OCI-LY1 (cell line): ENCODE measurements at regions not wholly inside any gene's neighbourhood (a gene's known extent, or its start where the extent isn't known, plus 50 kb on each side); places are given as distances from the start of the nearest gene placed in this dataset.

Experiments
- EZH2 ChIP-seq: fragments of 200-600 bp; sonication (generic), shearing (Covaris generic); IDR thresholded peaks from 2 replicates; pipeline ENCODE4 v1.8.0; 2017; ENCODE audit warnings: borderline replicate concordance, mixed run types, mild to moderate bottlenecking, antibody characterized with exemption, low read length, moderate library complexity, mixed read lengths
- TF ChIP-seq, protein P1 (sequence below): fragments of 200-600 bp; sonication (generic), shearing (Covaris generic); IDR thresholded peaks from 2 replicates; pipeline ENCODE4 v1.5.1; 2017; ENCODE audit warnings: mild to moderate bottlenecking, antibody characterized with exemption, low read length, moderate library complexity, mixed read lengths

DNA sequence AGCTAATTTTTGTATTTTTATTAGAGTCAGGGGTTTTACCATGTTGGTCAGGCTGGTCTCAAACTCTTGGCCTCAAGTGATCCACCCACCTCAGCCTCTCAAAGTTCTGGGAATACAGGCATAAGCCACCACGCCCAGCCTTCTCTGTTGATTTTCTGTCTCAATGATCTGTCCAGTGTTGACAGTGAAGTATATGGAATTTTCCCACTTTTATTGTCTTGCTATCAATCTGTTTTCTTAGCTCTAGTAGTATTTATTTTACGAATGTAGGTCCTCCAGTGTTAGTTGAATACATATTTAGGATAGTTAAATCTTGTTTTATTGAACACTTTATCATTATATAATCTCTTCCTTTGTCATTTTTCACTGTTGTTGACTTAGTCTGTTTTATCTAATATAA lies 1603.9 kb downstream of the ADGRL3 start:
- TF ChIP-seq EZH2 = no peak
- TF ChIP-seq, protein P1, sequence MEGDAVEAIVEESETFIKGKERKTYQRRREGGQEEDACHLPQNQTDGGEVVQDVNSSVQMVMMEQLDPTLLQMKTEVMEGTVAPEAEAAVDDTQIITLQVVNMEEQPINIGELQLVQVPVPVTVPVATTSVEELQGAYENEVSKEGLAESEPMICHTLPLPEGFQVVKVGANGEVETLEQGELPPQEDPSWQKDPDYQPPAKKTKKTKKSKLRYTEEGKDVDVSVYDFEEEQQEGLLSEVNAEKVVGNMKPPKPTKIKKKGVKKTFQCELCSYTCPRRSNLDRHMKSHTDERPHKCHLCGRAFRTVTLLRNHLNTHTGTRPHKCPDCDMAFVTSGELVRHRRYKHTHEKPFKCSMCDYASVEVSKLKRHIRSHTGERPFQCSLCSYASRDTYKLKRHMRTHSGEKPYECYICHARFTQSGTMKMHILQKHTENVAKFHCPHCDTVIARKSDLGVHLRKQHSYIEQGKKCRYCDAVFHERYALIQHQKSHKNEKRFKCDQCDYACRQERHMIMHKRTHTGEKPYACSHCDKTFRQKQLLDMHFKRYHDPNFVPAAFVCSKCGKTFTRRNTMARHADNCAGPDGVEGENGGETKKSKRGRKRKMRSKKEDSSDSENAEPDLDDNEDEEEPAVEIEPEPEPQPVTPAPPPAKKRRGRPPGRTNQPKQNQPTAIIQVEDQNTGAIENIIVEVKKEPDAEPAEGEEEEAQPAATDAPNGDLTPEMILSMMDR = no peak
